ENCODE measurements at regions not wholly inside any gene's neighbourhood (a gene's known extent, or its start where the extent isn't known, plus 50 kb on each side); places are given as distances from the start of the nearest gene placed in this dataset.

- no peak overlapping the region for H3K4me3 ChIP-seq (ENCODE audit: low read length)
- no peak for DNase-seq (ENCODE audit: low read depth)
- no peak for TF ChIP-seq CTCF (conservative IDR thresholded peaks at IDR 0.05; ENCODE audit: low read depth, low read length)
These were observed 245.1 kb downstream of the SOX9 start for GRCh38 chr17:72365857-72366414.

GRCh38 chr17:72366626-72367025 is 245.8 kb downstream of the SOX9 start:
- no peak overlapping the region for H3K4me3 ChIP-seq (ENCODE audit: low read length)
- DNase-seq (ENCODE audit: low read depth), result no peak
- TF ChIP-seq CTCF (conservative IDR thresholded peaks at IDR 0.05; ENCODE audit: low read depth, low read length), result no peak

GRCh38 chr17:72368191-72368590 is 247.4 kb downstream of the SOX9 start:
- TF ChIP-seq CTCF (conservative IDR thresholded peaks at IDR 0.05; ENCODE audit: low read depth, low read length), result no peak
- H3K4me3 ChIP-seq (ENCODE audit: low read length), result no peak overlapping the region
- DNase-seq (ENCODE audit: low read depth), result no peak

GRCh38 chr17:72369366-72369765 is 248.5 kb downstream of the SOX9 start:
- DNase-seq (ENCODE audit: low read depth), result no peak
- no peak overlapping the region for H3K4me3 ChIP-seq (ENCODE audit: low read length)
- TF ChIP-seq CTCF (conservative IDR thresholded peaks at IDR 0.05; ENCODE audit: low read depth, low read length), result no peak

GRCh38 chr17:72370819-72371218 is 250.0 kb downstream of the SOX9 start:
- H3K4me3 ChIP-seq (ENCODE audit: low read length), result no peak overlapping the region
- DNase-seq (ENCODE audit: low read depth), result no peak
- TF ChIP-seq CTCF (conservative IDR thresholded peaks at IDR 0.05; ENCODE audit: low read depth, low read length), result no peak

- no peak for TF ChIP-seq CTCF (conservative IDR thresholded peaks at IDR 0.05; ENCODE audit: low read depth, low read length)
- H3K4me3 ChIP-seq (ENCODE audit: low read length), result no peak overlapping the region
- no peak for DNase-seq (ENCODE audit: low read depth)
These were observed 251.4 kb downstream of the SOX9 start for GRCh38 chr17:72372185-72372584.

GRCh38 chr17:72373910-72374741 is 253.3 kb downstream of the SOX9 start:
- no peak overlapping the region for H3K4me3 ChIP-seq (ENCODE audit: low read length)
- DNase-seq (ENCODE audit: low read depth), result peak; percentile 97
- no peak for TF ChIP-seq CTCF (conservative IDR thresholded peaks at IDR 0.05; ENCODE audit: low read depth, low read length)
